HG02763 (cell line): ENCODE measurements at regions not wholly inside any gene's neighbourhood (a gene's known extent, or its start where the extent isn't known, plus 50 kb on each side); places are given as distances from the start of the nearest gene placed in this dataset.
A peak's percentile ranks its signal among the peaks of the same experiment; 100 is the strongest.

ENCODE experiments used
- ATAC-seq: cut with Tn5 transposase; IDR thresholded peaks from one replicate; pipeline ENCODE4 v1.9.1; 2021; ENCODE audit warnings: mild to moderate bottlenecking, moderate library complexity; ENCODE audit not compliant: unreplicated experiment

DNA sequence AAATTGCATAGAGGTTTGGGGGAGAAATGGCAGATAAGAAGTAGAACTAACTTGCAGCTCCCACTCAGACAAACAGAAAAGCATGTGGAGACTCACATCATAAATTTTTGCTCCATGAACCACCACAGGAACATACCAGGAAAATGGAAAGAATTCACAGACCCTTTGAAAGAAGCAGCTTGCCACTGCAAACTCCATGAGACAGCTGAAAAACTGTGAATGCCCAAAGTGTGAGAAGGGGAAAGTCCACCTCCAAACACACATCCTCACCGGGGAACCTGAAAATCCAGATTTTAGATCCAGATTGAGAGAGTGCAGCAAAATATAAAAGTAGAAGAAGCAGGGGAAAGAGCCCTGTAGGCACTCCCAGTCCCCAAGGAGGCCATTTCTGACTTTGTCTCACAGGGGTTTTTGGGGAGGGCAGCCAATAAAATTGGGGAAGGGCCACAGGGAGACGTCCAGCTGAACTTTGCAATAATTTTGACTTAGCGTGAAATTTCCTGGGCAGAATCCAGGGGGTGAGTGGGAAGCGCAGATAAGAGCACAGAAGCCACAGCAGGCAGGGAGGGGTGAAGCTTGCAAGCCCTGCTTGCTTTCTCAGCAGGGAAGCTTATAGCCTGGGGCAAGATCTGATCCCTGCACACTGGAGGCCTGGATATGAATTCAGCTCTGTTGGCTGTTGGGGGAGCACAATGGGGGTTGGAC lies 183.4 kb upstream of the UBE2E2 start:
- no peak for ATAC-seq

DNA sequence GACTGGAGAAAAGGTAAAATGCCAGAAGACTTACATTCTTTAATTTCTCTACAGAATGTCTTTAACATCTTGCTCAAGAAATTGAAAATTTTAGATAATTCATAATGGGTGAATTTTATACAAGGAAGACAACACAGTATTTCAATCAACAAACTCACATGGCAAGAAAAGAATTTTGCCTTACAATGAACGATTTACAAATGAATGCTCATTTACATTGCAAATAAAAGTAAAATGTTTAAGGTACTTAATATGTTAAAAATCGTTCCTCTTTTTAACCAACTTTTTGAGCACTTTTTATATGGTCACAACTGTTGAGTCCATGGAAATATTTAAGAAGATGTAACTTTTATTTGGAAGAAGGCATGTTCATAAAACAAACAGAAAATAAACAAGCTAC lies 174.8 kb upstream of the UBE2E2 start:
- ATAC-seq = no peak

DNA sequence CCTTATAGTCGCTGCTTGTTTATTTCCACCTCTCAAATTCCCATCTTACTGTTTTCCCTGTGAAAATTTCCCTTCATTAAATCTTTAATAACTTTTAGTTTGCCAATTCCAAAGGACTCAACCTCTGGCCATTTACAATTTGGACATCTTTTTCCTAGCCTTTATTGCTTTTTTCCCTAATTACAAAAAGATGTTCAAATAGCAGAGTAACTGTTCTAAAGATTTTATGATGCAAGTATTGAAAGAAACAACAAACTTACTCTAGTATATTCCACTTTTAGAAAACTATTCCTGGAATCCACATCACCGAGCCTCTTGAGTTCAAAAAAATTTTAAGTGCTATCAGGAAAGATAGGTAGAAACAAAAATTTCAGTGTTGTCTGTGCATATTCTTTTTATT lies 174.1 kb upstream of the UBE2E2 start:
- no peak for ATAC-seq

DNA sequence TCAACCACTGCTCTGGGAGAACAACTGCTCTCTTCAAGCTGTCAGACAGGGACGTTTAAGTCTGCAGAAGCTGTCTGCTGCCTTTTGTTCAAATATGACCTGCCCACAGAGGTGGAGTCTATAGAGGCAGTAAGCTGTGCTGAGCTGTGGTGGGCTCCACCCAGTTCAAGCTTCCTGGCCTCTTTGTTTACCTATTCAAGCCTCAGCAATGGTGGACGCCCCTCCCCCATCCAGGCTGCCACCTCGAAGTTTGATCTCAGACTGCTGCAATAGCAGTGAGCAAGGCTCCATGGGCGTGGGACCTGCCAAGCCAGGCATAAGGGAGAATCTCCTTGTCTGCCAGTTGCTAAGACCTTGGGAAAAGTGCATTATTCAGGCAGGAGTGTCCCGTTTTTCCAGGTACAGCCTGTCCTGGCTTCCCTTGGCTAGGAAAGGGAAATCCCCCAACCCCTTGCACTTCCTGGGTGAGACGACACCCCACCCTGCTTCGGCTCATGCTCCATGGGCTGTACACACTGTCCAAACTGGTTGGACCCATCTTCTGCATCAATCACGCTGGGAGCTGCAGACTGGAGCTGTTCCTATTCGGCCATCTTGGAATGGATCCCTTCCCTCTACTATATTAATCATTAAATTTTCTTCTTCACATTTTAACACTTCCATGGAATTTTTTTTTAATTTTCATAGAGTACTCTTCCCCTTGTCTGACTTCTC lies 167.0 kb upstream of the UBE2E2 start:
- ATAC-seq = no peak

DNA sequence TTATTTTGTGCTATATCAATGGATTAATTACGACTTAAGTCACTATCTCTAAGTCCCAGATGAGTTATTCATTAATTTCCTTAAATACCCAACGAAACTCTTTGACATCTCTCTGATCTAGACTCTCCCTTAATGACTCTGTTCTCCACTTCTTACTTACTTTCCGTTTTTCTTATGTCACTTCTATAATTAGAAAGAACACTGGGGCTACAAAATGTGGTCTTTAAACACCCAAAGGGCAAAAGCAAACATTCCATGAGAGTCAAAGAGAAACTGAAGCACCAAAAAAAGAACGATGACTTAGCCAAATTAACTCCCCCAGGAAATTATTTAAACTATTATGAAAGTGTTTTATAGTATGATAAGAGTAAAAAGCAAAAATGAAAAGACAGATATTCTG lies 166.4 kb upstream of the UBE2E2 start:
- ATAC-seq = no peak

DNA sequence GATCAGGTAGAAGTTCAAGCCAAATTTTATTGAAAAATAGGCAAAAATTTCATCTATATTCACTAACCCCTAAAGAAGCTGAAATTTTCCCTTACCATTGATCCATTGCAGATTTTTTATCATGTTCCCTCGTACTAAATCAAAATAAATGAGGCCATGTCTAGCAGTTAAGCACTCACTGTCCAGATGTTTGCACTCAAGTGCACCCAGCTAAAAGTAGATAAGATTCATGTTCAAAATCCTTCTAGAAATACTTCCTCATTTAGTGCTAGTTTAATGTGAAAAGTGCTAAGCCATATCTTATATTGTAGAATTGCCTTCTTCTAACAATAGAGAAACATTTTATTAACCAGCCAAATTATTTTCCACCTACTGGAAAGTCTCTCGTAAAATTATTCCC lies 164.7 kb upstream of the UBE2E2 start:
- no peak for ATAC-seq

DNA sequence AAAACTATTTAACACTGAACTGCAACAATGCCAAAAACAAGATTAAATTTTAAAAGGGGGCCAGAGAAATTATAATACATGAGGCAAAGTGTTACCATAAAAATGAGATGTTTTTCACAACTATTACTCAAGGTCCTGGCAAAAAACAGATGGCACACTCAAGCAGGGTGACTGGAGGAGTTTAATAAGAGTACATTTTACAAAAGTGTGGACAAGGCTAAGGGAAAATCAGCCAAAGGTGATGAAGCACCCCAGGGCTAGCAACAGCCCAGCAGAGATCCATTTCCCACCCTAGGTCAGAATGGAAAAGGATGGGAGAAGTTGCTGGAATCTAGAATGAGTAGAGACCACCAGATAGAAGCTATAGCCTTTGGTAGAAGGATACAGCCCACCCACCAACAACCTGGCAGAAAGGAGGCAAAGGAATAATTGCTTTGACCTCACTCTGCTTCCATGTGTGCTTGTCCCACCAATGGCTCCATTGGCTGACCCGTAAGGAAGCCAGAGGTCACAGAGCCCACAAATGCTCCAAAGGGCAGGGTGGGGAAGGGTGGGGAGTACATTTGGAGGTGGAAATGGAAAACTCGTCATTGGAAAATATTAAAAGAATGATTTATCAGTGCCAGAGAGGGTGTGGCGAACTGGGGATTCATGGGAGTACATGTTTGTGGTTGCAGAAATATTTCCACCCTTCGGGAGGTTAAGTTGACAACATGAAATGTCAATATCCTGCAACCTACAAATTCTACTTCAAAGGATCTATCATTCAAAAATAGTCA lies 161.0 kb upstream of the UBE2E2 start:
- no peak for ATAC-seq

DNA sequence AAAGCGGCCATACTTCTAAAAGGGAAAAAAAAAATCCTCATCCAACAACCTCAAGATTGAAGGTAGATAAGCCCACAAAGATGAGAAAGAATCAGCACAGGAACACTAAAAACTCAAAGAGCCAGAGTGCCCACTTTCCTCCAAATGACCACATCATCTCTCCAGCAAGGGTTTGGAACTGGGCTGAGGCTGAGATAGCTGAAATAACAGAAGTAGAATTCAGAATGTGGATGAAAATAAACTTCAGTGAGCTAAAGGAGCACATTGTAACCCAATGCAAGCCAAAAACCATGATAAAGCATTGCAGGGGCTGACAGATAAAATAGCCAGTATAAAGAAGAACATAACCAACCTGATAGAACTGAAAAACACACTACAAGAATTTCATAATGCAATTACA lies 158.7 kb upstream of the UBE2E2 start:
- no peak for ATAC-seq

DNA sequence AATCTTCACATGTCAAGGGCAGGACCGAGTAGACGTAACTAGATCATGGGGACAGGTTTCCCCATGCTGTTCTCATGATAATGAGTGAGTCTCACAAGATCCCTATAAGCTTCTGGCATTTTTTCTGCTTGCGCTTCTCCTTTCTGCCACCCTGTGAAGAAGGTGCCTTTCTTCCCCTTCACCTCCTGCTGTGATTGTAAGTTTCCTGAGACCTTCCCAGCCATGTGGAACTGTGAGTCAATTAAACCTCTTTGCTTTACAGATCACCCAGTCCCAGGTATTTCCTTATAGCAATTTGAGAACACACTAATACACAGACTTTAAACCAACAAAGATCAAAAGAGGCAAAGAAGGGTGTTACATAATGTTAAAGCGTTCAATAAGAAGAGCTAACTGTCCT lies 156.6 kb upstream of the UBE2E2 start:
- no peak for ATAC-seq

DNA sequence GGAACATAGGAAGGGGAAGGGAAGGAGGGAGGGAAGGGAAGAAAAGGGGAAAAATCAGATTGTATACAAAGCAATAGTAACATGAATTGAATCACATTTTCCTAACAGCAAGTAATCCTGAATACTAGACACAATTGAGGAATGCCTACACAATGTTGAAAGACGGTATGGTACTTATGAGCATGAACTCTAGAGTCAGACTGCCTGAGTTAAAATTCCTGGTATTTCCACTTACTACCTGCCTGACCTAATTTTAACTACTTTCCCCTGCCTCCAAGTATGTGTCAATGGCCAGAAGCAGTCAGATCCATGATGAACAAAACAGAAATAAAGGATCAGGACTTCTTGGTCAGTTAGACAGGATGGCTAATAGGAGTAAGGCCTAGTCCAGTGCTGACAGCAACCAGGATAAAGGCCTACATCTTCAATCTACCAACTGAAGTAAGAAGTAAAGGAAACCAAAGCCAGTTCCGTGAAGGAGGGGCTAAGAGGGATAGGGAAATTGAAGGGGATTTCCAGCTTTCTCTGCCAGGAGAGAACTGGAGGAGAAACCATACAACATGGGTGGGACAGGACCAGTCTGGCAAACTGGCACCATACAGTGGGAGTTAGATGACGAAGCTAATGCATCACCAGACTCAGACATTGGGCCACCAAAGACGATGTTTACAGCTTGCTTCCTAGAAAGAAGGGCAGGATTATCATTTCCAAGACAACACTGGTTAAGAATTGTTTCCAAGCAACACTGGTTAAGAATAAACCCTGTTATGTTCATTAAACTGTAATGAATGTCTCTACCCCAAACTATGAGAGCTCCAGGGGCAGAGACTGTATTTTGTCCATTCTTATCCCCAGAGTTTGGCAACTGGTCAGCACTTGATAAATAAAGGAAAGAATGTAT lies 151.6 kb upstream of the UBE2E2 start:
- ATAC-seq = no peak

DNA sequence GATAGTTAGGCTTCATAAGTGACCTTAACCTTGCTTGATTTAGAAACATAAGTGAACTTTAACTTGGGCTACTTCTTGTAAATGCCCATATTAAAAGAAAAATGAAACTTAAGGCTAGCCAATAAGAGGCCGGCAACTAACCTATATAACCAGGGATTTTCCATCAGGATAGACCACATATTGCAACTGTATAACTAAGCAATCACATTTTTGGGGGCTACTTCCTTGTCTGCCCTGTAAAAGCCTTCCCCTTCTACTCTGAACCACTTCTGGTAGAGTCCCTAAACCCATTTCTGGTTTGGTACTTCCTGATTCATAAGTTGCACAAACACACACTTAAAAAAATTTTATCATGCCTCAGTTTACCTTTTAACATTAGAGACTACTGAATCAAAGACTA lies 150.9 kb upstream of the UBE2E2 start:
- ATAC-seq = no peak

DNA sequence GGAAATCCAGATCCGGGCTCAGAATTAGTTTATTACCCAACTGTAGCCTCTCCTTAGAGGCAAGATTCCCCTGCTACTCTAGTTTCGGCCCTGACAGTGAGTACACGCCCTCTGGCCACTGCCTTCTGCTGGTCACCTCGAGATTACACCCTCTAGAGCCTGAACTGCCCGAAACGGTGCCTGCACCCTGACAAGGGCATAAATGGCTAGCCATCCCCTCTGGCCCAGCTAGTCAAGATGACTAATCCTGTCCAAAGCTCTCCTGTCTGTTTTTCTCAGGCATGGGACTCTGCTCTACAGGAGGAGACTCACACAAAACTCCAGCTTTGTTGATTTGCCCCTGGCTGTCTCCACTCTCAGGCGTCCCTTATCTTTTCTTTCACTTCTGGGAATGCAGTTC lies 150.5 kb upstream of the UBE2E2 start:
- ATAC-seq = no peak

DNA sequence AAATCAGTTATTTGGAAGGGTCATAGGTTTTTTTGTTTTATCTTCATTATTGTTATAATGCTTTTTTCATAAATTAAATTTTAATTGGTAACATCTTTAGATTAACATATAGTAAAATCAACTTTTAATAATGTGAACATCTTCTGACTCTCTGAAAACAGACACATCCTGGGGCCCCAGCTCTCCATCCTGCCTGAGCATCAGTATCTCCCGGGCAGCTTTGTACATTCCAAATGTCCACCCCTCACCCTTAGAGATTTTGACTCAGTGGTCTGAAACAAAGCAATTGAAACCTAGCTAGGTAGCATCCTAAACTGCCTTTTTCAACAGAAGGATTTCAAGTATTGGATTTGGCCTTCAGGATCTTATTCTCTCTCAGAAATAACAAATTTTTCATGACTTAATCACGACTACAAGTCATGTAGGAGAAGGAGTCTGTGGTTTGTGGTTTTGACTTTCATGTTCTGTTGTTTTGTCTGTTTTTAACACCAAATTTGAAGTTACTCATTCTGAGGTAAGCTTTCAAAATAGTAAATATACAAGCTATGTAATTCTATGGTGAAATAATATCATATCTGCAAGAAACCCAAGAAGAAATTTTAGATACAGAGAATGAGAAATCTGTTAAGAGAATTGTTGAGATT lies 147.3 kb upstream of the UBE2E2 start:
- ATAC-seq = peak; percentile 66

DNA sequence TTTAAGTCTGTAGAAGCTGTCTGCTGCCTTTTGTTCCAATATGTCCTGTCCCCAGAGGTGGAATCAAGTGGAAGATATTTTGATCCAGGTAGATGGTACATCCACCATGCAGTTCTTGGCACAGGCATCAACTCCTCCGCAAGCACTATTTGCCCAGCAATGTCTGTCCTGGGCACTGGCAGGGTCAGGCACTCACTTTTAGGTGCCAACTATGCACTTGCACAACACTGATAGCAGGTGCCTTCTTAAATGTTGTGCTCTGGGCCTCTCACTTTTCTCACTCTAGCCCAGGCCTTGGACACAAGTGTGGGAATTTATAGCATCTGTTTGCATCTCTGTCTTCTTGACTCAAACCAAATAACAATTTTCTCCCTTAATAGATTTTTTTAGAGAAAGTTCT lies 140.5 kb upstream of the UBE2E2 start:
- ATAC-seq = no peak

DNA sequence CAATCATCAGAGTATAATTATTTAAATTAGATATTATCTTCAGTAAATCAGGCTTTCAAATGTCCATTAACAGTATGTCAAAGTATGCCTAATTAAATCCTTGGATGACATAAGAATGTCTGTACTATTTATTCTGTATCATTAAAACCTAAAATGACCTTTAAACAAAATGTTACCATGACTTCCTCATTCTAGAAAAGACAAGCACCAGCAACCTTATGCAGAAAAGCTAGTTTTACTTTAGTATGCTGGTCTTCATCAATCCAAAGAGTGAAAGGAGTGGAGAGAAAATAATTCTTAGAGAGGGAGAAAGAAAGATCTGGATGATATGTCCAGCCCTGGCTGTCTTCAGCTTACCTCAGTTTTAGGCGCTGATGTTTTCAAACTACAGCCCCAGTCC lies 140.1 kb upstream of the UBE2E2 start:
- ATAC-seq = no peak

DNA sequence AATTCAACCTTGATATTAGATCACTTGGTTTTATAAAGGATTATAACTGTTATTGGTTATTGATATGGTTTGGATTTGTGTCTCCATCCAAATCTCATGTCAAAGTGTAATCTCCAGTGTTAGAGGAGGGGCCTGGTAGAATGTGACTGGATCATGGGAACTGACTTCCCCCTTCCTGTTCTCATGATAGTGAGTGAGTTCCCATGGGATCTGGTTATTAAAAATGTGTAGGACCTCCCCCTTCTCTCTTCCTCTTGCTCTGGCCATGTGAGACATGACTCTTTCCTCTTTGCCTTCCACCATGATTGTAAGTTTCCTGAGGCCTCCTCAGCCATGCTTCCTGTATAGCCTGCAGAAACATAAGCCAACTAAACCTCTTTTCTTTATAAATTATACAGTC lies 136.0 kb upstream of the UBE2E2 start:
- ATAC-seq = no peak

DNA sequence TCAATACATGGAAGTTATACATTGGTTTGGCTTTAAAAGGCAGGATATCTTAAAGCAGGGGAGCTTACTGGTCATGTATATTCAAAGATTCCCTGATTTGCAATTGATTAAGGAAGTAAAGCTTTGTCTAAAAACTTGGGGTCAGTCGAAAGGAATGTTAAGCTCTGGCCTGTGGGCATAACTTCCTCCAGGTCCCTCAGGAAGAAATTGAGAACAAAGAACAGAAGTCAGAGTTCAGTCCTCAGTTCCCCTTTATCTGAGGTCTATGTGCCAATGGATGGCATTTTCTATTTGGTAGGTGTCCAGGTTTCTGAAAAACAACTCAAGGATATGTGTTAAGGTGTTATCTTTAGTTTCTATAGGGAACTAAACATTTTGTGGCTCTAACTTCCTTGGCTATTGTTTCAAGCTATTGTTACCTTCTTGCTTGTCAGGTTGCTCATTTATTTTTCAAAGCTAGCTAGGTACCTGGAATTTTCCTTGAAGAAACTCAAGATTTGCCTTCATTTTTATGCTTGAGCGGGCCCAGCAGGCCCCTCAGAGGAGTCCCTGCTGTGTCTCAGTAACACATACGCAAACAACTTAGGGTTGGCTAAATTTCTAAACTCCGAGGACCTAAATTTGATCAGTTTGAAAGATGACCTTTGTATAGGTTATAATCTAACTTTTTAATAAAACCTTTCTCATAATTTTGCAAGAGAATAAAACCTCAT lies 135.0 kb upstream of the UBE2E2 start:
- ATAC-seq = no peak

DNA sequence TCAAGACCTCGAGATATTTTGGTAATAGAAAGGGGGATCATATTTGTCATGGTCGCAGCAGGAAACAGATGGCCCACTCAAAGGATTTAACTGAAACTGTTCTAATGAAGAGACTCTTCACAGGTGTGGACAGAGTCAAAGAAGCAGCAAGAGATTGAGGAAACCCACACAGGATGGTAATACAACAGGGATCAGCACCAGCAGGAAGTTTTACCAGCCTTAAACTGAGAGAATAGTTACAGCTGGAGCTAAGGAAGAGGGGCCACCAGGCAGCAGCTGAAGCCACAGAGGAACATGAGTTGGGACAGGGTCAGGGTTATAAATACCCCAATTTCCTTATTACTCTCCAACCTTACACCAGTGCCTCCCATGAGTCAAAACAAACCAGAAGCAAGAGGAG lies 131.8 kb upstream of the UBE2E2 start:
- ATAC-seq = peak; percentile 21

DNA sequence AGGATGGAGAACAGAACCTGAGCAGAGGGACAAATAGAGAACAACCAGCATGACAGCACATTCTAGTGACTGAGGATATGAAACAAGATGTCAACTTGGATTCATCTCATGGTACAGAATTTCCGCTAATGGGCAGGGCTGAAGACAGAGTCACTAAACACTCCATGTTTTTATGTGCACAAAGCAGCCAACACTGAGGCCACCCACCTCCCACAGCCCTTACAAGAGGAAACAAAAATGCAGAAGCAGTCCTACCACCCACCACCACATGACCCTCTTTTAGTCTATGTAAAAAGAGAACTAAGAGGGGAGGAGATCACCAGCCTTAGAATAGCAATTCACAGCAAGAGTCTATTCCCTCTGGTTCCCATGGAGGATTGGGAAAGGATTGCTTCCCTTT lies 131.4 kb upstream of the UBE2E2 start:
- peak; percentile 69 for ATAC-seq

DNA sequence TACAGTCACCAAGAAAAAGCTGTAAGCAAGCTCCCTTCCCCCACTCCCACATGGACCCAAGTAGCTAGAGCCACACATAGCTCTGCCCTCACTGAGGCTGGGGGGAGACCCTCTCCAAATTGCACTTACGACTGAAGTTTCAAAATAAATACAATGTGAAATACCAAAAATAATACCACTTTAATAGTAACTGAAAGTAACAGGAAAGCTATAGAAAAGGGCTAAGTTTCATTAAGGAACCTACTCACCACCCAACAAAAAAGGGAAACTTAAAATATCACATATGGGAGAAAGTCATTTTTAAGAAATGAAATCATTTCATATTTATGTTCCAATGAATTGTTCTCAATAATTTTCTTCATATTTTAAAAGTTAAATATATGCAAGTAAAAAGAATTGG lies 130.4 kb upstream of the UBE2E2 start:
- no peak for ATAC-seq
